ENCODE measurements at regions not wholly inside any gene's neighbourhood (a gene's known extent, or its start where the extent isn't known, plus 50 kb on each side); places are given as distances from the start of the nearest gene placed in this dataset.

- ATAC-seq (ENCODE audit: low read depth) (no peak), DNase-seq (no peak)
- CTCF ChIA-PET, result no interaction called here
- intact Hi-C loops (cut with micrococcal nuclease), result no loop called here
- Histone ChIP-seq H3K9ac (ENCODE audit: low read length) (no peak overlapping the region), H4K20me1 (ENCODE audit: control insufficient read depth, insufficient read depth, low read length, poor library complexity, severe bottlenecking) (no peaks in the 10 kb centered on the region), H3K9me3 (ENCODE audit: control extremely low read depth in 1 of 3, control insufficient read depth in 2 of 3, insufficient read depth in 1 of 3, low read length in 2 of 3) (no peaks in the 10 kb centered on the region), H3K27ac (ENCODE audit: low read length in 2 of 2) (no peak overlapping the region), H2AFZ (ENCODE audit: insufficient read depth, low read depth, low read length, poor library complexity, severe bottlenecking) (no peak overlapping the region), H3K27me3 (replicated peaks in 1 of 4; ENCODE audit: control extremely low read depth in 1 of 4, control insufficient read depth in 3 of 4, insufficient read depth in 4 of 4, low read length in 3 of 4) (peaks cover 0 to 3% (median 0%) of the 10 kb centered on the region in 4 experiments), H3K36me3 (replicated peaks in 1 of 2; ENCODE audit: control extremely low read depth in 1 of 2, control insufficient read depth in 1 of 2, extremely low read depth in 1 of 2, insufficient read depth in 2 of 2, low read length in 1 of 2) (no peaks in the 10 kb centered on the region), H3K79me2 (ENCODE audit: control insufficient read depth, insufficient read depth, low read length) (no peaks in the 10 kb centered on the region), H3K4me1 (ENCODE audit: control insufficient read depth in 2 of 2, insufficient read depth in 2 of 2, low read length in 2 of 2) (no peaks in the 10 kb centered on the region), H3K4me2 (replicated peaks; ENCODE audit: low read depth, low read length, poor library complexity, severe bottlenecking) (no peak overlapping the region), H3K4me3 (ENCODE audit: control extremely low read depth in 1 of 5, extremely low read depth in 1 of 5, insufficient read depth in 1 of 5, low read depth in 2 of 5, low read length in 4 of 5) (no peak overlapping the region)
- H3K4me1 Mint-ChIP-seq, result no peaks in the 10 kb centered on the region
- H3K9me3 Mint-ChIP-seq (ENCODE audit: insufficient read depth), result no peaks in the 10 kb centered on the region
- POLR2A ChIA-PET, result no interaction called here
- H3K4me3 Mint-ChIP-seq, result no peak overlapping the region
- 93% methylated on average over 5 of the region's 5 CpGs for WGBS (ENCODE audit: insufficient coverage)
- TF ChIP-seq EZH2 (IDR thresholded peaks at IDR 0.05; ENCODE audit: borderline replicate concordance, insufficient read depth, low read depth, low read length, poor library complexity, severe bottlenecking) (no peak), CTCF (IDR thresholded peaks at IDR 0.05) (no peak)
- H3K27ac Mint-ChIP-seq, result no peak overlapping the region
- H3K27me3 Mint-ChIP-seq, result peaks cover 4% of the 10 kb centered on the region
Observed at GRCh38 chr15:25965326-25965725, 102.2 kb upstream of the ATP10A start.

GRCh38 chr15:25960273-25960672, 97.1 kb upstream of the ATP10A start:
- ATAC-seq (ENCODE audit: low read depth) (no peak), DNase-seq (no peak)
- no peaks in the 10 kb centered on the region for H3K4me1 Mint-ChIP-seq
- H3K9me3 Mint-ChIP-seq (ENCODE audit: insufficient read depth), result no peaks in the 10 kb centered on the region
- no peak overlapping the region for H3K27ac Mint-ChIP-seq
- Histone ChIP-seq H3K79me2 (ENCODE audit: control insufficient read depth, insufficient read depth, low read length) (no peaks in the 10 kb centered on the region), H4K20me1 (ENCODE audit: control insufficient read depth, insufficient read depth, low read length, poor library complexity, severe bottlenecking) (no peaks in the 10 kb centered on the region), H3K27ac (ENCODE audit: low read length in 2 of 2) (no peak overlapping the region), H3K4me2 (replicated peaks; ENCODE audit: low read depth, low read length, poor library complexity, severe bottlenecking) (no peak overlapping the region), H3K9ac (ENCODE audit: low read length) (no peak overlapping the region), H3K27me3 (replicated peaks in 1 of 4; ENCODE audit: control extremely low read depth in 1 of 4, control insufficient read depth in 3 of 4, insufficient read depth in 4 of 4, low read length in 3 of 4) (peaks cover 0 to 26% (median 0%) of the 10 kb centered on the region in 4 experiments), H3K4me3 (ENCODE audit: control extremely low read depth in 1 of 5, extremely low read depth in 1 of 5, insufficient read depth in 1 of 5, low read depth in 2 of 5, low read length in 4 of 5) (no peak overlapping the region), H3K4me1 (ENCODE audit: control insufficient read depth in 2 of 2, insufficient read depth in 2 of 2, low read length in 2 of 2) (no peaks in the 10 kb centered on the region), H3K9me3 (ENCODE audit: control extremely low read depth in 1 of 3, control insufficient read depth in 2 of 3, insufficient read depth in 1 of 3, low read length in 2 of 3) (no peaks in the 10 kb centered on the region), H3K36me3 (replicated peaks in 1 of 2; ENCODE audit: control extremely low read depth in 1 of 2, control insufficient read depth in 1 of 2, extremely low read depth in 1 of 2, insufficient read depth in 2 of 2, low read length in 1 of 2) (no peaks in the 10 kb centered on the region), H2AFZ (ENCODE audit: insufficient read depth, low read depth, low read length, poor library complexity, severe bottlenecking) (no peak overlapping the region)
- peaks cover 14% of the 10 kb centered on the region for H3K27me3 Mint-ChIP-seq
- no peak for TF ChIP-seq CTCF (IDR thresholded peaks at IDR 0.05)
- no peak for TF ChIP-seq EZH2 (IDR thresholded peaks at IDR 0.05; ENCODE audit: borderline replicate concordance, insufficient read depth, low read depth, low read length, poor library complexity, severe bottlenecking)
- intact Hi-C loops (cut with micrococcal nuclease), result no loop called here
- CTCF ChIA-PET, result no interaction called here
- no peak overlapping the region for H3K4me3 Mint-ChIP-seq
- POLR2A ChIA-PET, result no interaction called here
- WGBS (ENCODE audit: insufficient coverage), result 71% methylated on average over 3 of the region's 5 CpGs
